HG02885 (cell line): ENCODE measurements at regions not wholly inside any gene's neighbourhood (a gene's known extent, or its start where the extent isn't known, plus 50 kb on each side); places are given as distances from the start of the nearest gene placed in this dataset.
"Not testable (repeated sequence)": the region's sequence is repeated elsewhere in the genome, so short reads cannot be mapped to it uniquely, and the experiment has no call there.

ENCODE experiments used
- ATAC-seq: cut with Tn5 transposase; IDR thresholded peaks from one replicate; pipeline ENCODE4 v1.9.1; 2021; ENCODE audit warnings: mild to moderate bottlenecking; ENCODE audit not compliant: unreplicated experiment, poor library complexity

GRCh38 chr4:29867412-29867811 lies 852.8 kb upstream of the PCDH7 start:
- ATAC-seq, result no peak

DNA sequence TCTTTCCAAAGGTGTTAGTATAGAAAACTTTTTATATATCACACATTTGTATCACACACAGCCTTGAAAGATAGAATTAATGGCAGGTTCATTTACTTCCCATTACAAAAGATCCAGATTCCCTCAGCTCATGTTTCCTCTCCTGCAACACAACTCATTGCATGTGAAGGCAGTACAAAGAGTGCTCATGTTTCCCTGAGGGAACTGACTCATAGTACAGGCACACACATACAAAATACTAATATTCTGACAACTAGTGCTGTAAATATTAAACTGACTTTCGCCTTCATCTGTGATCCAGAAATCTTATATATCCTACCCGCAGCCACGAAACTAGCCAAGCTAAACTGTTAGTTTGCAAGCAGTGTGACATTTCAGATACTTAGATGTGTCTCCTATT lies 819.8 kb upstream of the PCDH7 start:
- no peak for ATAC-seq

GRCh38 chr4:29908276-29908675 lies 811.9 kb upstream of the PCDH7 start:
- ATAC-seq, result no peak

GRCh38 chr4:29927895-29928294 lies 792.3 kb upstream of the PCDH7 start:
- ATAC-seq, result no peak

DNA sequence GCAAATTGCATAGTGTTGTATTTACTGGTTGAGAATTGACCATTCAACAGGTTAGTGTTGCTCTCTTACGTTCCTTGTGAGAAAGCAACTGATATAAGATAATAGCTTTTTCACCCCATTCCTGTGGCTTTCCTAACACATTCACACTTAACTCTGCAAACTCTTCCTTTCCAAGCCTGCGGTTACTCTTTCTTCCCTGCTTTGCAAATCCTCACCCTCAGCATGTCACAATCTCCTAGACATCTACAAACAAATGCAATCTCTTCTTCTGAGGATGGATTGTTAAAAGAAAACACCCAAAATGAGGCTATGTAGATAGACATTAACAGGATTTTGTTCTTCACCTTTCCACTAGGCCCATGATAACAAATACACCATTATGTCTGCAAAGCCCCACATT lies 771.7 kb upstream of the PCDH7 start:
- no peak for ATAC-seq

GRCh38 chr4:29948858-29949257 lies 771.3 kb upstream of the PCDH7 start:
- ATAC-seq, result no peak

DNA sequence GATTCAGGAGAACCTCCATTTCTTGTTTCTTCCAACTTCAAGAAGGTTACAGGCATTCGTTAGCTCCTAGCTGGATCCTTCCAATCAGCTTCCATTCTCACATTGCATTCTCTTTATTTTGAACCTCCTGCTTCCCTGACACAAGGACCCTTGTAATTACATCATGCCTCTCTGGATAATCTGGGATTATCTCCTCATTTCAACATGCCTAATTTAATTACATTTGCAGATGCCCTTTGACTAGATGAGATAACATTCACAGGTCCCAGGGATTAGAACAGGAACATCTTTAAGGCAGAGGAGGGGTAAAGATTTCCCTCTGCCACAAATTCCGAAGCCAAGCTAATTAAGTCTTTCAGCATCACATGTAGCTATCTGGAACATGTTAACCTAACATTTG lies 753.8 kb upstream of the PCDH7 start:
- no peak for ATAC-seq

GRCh38 chr4:29970626-29971025 lies 749.5 kb upstream of the PCDH7 start:
- ATAC-seq, result no peak

GRCh38 chr4:29972121-29972520 lies 748.0 kb upstream of the PCDH7 start:
- ATAC-seq, result no peak

GRCh38 chr4:29983890-29984289 lies 736.3 kb upstream of the PCDH7 start:
- ATAC-seq, result no peak

DNA sequence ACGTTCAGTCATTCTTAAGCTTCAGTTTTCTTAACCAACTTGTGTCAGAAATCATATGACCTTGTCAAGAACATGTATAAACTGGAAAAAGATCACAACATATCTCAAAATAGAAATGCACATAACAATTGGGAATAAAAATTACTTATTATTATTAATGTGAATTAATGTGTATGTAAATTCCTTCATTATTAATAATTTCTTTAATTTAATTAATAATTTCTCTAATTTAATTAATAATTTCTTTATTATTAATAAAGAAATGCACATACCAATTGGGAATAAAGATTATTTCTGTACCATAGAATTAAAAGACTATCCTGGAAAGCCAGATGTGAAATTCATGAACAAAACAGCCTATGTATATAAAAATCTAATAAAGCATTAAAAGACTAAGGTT lies 718.5 kb upstream of the PCDH7 start:
- ATAC-seq, result no peak

- no peak for ATAC-seq
Measured at GRCh38 chr4:30002341-30002740, 717.8 kb upstream of the PCDH7 start.

DNA sequence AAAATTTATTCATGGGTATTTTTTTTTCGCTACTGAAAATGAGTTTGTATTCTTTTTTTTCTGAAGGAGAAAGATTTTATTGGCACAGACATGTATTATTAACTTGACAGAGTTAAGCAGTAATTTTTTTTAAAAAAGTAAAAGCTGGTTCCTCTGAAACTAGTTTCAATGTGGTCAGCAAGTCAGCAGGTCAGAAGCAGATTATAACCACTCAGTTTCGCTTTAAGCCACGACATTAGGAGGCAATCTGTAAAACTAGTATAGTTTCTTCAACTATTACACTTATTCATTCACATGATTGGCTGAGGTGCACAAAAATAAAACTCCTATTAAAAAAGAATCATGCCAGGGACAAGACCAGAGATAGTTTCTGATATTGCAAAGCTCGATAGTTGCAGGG lies 714.2 kb upstream of the PCDH7 start:
- ATAC-seq, result no peak

GRCh38 chr4:30024526-30024925 lies 695.6 kb upstream of the PCDH7 start:
- ATAC-seq, result no peak

DNA sequence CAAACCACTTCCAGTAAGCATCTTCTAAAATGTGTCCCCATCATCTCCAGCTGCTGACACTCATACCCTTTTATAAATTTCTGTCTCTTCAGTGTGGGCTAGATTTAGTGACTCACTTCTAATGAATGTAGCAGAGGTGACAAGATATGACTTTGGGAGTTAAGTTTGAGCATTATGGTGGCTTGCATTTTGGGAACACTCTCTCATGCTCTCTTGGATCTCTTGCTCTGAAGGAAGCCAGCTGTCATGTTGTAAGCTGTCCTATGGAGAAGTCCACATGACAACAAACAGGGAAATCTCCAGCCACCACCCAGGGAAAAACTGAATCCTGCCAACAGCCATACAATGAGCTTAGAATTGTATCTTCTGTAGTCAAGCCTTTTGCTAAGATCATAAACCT lies 691.3 kb upstream of the PCDH7 start:
- no peak for ATAC-seq

DNA sequence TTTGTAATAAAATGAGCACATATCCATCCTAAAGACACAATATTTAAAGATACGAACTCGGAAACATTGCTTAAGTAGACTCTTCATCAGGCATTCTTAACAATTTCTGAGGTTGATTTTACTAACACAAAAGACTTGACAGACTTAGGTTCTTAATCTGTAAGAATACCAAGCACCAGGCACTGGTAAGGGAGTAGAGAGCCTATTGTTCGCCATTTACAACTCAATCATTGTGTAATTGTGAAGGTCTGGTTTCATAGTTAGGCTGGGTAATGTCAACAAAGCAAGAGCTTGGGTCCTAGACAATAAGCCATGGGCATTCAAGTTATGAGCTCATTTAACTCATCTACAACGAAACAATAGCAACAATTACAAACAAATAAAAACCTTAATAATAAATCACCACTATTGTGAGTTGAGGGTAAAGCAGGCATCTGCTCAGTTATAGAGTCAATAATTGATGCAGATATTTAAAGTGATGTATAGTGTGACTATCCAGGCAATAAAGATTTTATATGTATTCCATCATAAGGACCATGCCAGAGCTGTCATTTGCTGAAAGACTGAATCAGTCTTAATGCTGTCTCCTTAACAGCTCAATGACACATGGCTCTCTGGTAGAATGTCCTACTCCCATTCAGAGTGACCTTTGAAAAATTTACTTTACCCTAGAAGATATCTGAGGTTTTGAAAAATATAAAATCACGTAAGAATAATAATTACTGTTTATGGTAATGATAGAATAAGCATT lies 664.0 kb upstream of the PCDH7 start:
- no peak for ATAC-seq

DNA sequence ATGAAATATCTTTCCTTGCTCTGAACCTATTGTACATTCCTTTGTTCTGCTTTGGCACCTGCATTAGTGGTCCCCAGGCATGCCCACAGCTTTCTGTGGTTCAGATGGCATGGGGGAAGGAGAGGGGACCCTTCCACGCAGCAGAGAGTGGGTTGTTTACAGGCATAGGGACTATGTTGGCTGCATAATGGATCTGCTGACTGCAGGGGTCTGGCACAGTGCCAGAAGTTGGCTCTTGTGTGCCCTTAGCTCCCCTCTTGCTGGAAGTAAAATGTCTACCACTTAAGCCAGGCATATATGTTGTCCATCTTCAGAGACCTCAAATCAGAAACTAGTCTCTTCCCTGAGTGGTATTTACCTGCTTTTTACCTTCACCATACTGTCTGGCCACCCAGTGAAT lies 651.9 kb upstream of the PCDH7 start:
- ATAC-seq, result no peak

- ATAC-seq, result no peak
Measured at GRCh38 chr4:30073011-30073710, 647.0 kb upstream of the PCDH7 start.

DNA sequence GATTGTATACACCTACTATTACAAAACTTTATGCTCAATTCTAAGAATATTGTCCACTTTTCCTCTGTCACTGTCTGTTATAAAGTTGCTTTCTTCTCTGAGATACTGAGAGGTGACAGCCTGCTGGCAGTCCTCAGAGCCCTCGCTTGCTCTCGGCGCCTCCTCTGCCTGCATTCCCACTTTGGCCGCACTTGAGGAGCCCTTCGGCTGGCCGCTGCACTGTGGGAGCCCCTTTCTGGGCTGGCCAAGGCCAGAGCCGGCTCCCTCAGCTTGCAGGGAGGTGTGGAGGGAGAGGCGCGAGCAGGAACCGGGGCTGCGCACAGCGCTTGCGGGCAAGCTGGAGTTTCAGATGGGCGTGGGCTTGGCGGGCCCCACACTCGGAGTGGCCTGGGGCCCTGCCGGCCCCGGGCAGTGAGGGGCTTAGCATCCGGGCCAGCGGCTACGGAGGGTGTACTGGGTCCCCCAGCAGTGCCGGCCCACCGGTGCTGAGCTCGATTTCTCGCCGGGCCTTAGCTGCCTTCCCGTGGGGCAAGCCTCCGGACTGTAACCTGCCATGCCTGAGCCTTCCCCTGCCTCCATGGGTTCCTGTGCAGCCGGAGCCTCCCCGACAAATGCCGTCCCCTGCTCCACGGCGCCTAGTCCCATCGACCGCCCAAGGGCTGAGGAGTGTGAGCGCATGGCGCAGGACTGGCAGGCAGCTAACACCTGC lies 627.6 kb upstream of the PCDH7 start:
- ATAC-seq, result not testable (repeated sequence)

DNA sequence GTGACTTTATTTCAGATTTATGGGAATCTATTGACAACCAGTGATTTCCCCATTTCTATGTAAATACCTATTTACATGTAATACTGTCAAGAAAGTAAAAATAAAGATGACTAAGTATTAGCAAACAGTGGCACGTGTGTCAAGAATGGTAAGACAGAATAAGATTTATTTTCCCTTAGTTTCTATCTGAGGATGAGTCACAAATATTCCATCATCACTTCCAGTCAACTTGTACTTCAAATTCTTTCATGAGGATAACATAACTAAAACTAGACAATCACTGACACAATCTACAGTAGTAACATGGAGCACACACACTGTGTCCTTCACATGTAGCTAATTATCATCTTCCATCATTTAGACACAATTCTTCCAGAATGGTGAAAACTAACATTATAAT lies 625.3 kb upstream of the PCDH7 start:
- no peak for ATAC-seq

DNA sequence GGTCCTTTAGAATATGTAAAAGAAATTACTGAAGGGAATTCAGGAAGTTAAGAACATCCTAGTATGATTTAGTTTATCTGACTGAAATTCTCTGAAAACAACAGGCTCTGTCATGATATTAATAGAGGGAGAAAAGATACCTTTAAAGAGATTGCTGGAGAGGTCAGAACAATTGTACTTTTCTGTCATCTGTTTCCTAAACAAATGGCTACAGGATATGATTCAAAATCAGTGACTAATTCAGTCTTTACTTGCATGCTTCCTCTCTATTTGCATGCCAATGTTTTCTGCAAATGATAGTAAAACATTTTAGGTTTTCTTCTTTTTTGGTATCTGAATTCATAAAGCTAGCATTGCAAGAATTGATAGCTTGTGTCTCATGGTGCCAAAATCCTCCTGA lies 616.7 kb upstream of the PCDH7 start:
- ATAC-seq, result no peak
